Peyer's patch (tissue), 4 donors: ENCODE measurements at regions not wholly inside any gene's neighbourhood (a gene's known extent, or its start where the extent isn't known, plus 50 kb on each side); places are given as distances from the start of the nearest gene placed in this dataset.
"Not testable (repeated sequence)": the region's sequence is repeated elsewhere in the genome, so short reads cannot be mapped to it uniquely, and the experiment has no call there.

Experiments used
- POLR2A ChIP-seq, 2 donors: fragments of 450-650 bp; IDR thresholded peaks; one replicate each; pipeline ENCODE4 v1.5.1; 2017; ENCODE audit warnings: antibody characterized with exemption in 2 of 2, mild to moderate bottlenecking in 2 of 2, moderate library complexity in 2 of 2
- TF ChIP-seq, protein P1 (sequence below), 6 experiments: fragments of 450-650 bp in 4 of 6; fragments of 200-600 bp in 2 of 6; sonication (generic) in 1 of 6; IDR thresholded peaks; one replicate each; pipeline ENCODE4 v1.5.1; 2017 to 2019; ENCODE audit warnings: antibody characterized with exemption in 6 of 6, mild to moderate bottlenecking in 3 of 6, moderate library complexity in 1 of 6

DNA sequence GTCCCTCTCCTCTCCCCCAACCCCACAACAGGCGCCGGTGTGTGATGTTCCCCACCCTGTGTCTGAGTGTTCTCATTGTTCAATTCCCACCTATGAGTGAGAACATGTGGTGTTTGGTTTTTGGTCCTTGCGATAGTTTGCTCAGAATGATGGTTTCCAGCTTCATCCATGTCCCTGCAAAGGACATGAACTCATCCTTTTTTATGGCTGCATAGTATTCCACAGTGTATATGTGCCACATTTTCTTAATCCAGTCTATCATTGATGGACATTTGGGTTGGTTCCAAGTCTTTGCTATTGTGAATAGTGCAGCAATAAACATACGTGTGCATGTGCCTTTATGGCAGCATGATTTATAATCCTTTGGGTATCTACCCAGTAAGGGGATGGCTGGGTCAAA, 90.5 kb upstream of the CTBP2 start:
- not testable (repeated sequence) for TF ChIP-seq POLR2A (IDR thresholded peaks at IDR 0.05)
- TF ChIP-seq, protein P1, sequence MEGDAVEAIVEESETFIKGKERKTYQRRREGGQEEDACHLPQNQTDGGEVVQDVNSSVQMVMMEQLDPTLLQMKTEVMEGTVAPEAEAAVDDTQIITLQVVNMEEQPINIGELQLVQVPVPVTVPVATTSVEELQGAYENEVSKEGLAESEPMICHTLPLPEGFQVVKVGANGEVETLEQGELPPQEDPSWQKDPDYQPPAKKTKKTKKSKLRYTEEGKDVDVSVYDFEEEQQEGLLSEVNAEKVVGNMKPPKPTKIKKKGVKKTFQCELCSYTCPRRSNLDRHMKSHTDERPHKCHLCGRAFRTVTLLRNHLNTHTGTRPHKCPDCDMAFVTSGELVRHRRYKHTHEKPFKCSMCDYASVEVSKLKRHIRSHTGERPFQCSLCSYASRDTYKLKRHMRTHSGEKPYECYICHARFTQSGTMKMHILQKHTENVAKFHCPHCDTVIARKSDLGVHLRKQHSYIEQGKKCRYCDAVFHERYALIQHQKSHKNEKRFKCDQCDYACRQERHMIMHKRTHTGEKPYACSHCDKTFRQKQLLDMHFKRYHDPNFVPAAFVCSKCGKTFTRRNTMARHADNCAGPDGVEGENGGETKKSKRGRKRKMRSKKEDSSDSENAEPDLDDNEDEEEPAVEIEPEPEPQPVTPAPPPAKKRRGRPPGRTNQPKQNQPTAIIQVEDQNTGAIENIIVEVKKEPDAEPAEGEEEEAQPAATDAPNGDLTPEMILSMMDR (IDR thresholded peaks at IDR 0.05) = not testable (repeated sequence)
